Astrocyte of the spinal cord (primary cell): ENCODE measurements at regions not wholly inside any gene's neighbourhood (a gene's known extent, or its start where the extent isn't known, plus 50 kb on each side); places are given as distances from the start of the nearest gene placed in this dataset.

Experiments
- DNase-seq: peaks from one replicate; pipeline ENCODE4 v3.0.0; 2011; ENCODE audit warnings: low read depth, low spot score
- H3K4me3 ChIP-seq: 2 replicates; pipeline ENCODE4 v1.5.1; 2011; ENCODE audit warnings: low read depth, mild to moderate bottlenecking, low read length, moderate library complexity
- CTCF ChIP-seq: IDR thresholded peaks from 2 replicates; pipeline ENCODE4 v1.5.1; 2012; ENCODE audit warnings: low read depth, mild to moderate bottlenecking, low read length, inconsistent platforms
- in situ Hi-C: cut with HindIII; loops from 2 replicates; pipeline ENCODE4 v1.10.0; 2017; ENCODE audit warnings: low sequenced_read_pairs

- no peak for TF ChIP-seq CTCF
- in situ Hi-C loops, result no loop called here
- no peak for DNase-seq
- no peak overlapping the region for H3K4me3 ChIP-seq
Observed at GRCh38 chr2:18084376-18084775, 205.9 kb downstream of the KCNS3 start.

- DNase-seq, result no peak
- no peak overlapping the region for H3K4me3 ChIP-seq
- no peak for TF ChIP-seq CTCF
- in situ Hi-C loops, result no loop called here
Observed at GRCh38 chr2:18083806-18084205, 205.3 kb downstream of the KCNS3 start.

GRCh38 chr2:18078216-18078615 lies 199.7 kb downstream of the KCNS3 start:
- H3K4me3 ChIP-seq, result no peak overlapping the region
- no peak for DNase-seq
- no peak for TF ChIP-seq CTCF
- in situ Hi-C loops, result no loop called here

- in situ Hi-C loops, result no loop called here
- no peak overlapping the region for H3K4me3 ChIP-seq
- peak; percentile 90 for DNase-seq
- TF ChIP-seq CTCF, result no peak
Observed at GRCh38 chr2:18077704-18078103, 199.2 kb downstream of the KCNS3 start.

- in situ Hi-C loops, result no loop called here
- DNase-seq, result no peak
- H3K4me3 ChIP-seq, result no peak overlapping the region
- TF ChIP-seq CTCF, result no peak
Observed at GRCh38 chr2:18077231-18077630, 198.8 kb downstream of the KCNS3 start.

GRCh38 chr2:18074476-18074875 lies 196.0 kb downstream of the KCNS3 start:
- in situ Hi-C loops, result no loop called here
- no peak overlapping the region for H3K4me3 ChIP-seq
- DNase-seq, result peak; percentile 19
- TF ChIP-seq CTCF, result no peak

- in situ Hi-C loops, result no loop called here
- H3K4me3 ChIP-seq, result no peak overlapping the region
- TF ChIP-seq CTCF, result no peak
- DNase-seq, result no peak
Observed at GRCh38 chr2:18073601-18074000, 195.1 kb downstream of the KCNS3 start.
